A673 (cell line): ENCODE measurements at regions not wholly inside any gene's neighbourhood (a gene's known extent, or its start where the extent isn't known, plus 50 kb on each side); places are given as distances from the start of the nearest gene placed in this dataset.

Experiments
- BruUV-seq: library from RNA; stranded (reverse); fragments of 400-500 nt; replicated peaks from 2 replicates; lab custom pipeline; 2021; lab: Mats Ljungman, UMichigan
- CTCF ChIA-PET: fragments of 300-600 bp; sonication (Branson Sonifier 250); formaldehyde crosslinking; loops from one replicate; lab custom pipeline; 2022; ENCODE audit warnings: antibody characterized with exemption; lab: Charles Lee
- POLR2A ChIA-PET: fragments of 300-600 bp; sonication (Branson Sonifier 250); formaldehyde crosslinking; loops from one replicate; lab custom pipeline; 2022; ENCODE audit warnings: antibody characterized with exemption; ENCODE audit not compliant: low non-redundant PET; lab: Charles Lee
- DNase-seq: peaks from one replicate; pipeline ENCODE4 v3.0.0-alpha.2; 2015; ENCODE audit warnings: low spot score
- H3K27ac ChIP-seq: fragments of 200-600 bp; sonication (generic); 2 replicates; pipeline ENCODE4 v1.5.1; 2016; ENCODE audit warnings: mixed run types, low read depth, mild to moderate bottlenecking, mixed read lengths, antibody characterized with exemption, low read length; ENCODE audit not compliant: poor library complexity, severe bottlenecking
- H3K27me3 ChIP-seq: fragments of 200-600 bp; sonication (generic); replicated peaks from 2 replicates; pipeline ENCODE4 v1.6.1; 2017; ENCODE audit warnings: mixed run types, low read depth, mild to moderate bottlenecking, mixed read lengths, antibody characterized with exemption, low read length; ENCODE audit not compliant: insufficient read depth, poor library complexity
- H3K36me3 ChIP-seq: fragments of 200-600 bp; sonication (generic); 2 replicates; pipeline ENCODE4 v1.6.1; 2016; ENCODE audit warnings: mixed run types, mild to moderate bottlenecking, mixed read lengths, antibody characterized with exemption, low read length; ENCODE audit not compliant: insufficient read depth, poor library complexity, severe bottlenecking
- H3K4me1 ChIP-seq: fragments of 200-600 bp; sonication (generic); 2 replicates; pipeline ENCODE4 v1.6.1; 2017; ENCODE audit warnings: mixed run types, mild to moderate bottlenecking, mixed read lengths, antibody characterized with exemption, low read length; ENCODE audit not compliant: insufficient read depth, poor library complexity, severe bottlenecking
- H3K4me3 ChIP-seq: fragments of 200-600 bp; sonication (generic); 2 replicates; pipeline ENCODE4 v1.5.1; 2016; ENCODE audit warnings: low read depth, mixed run types, mild to moderate bottlenecking, mixed read lengths, low read length; ENCODE audit not compliant: poor library complexity, severe bottlenecking
- H3K9me3 ChIP-seq: fragments of 200-600 bp; sonication (generic); 2 replicates; pipeline ENCODE4 v1.6.1; 2016; ENCODE audit warnings: mixed run types, low read depth, mild to moderate bottlenecking, mixed read lengths, antibody characterized with exemption, low read length; ENCODE audit not compliant: poor library complexity, severe bottlenecking
- EZH2 ChIP-seq: fragments of 200-600 bp; sonication (generic); IDR thresholded peaks from 2 replicates; pipeline ENCODE4 v1.6.1; 2017; ENCODE audit warnings: borderline replicate concordance, low read depth, mild to moderate bottlenecking, mixed read lengths, antibody characterized with exemption, low read length; ENCODE audit not compliant: poor library complexity, severe bottlenecking
- intact Hi-C: fragments of 100-400 bp; cut with micrococcal nuclease; formaldehyde crosslinking; loops from one replicate; pipeline ENCODE4 v1.10.0; 2022; ENCODE audit not compliant: unreplicated experiment
- TF ChIP-seq, protein P1 (sequence below): fragments of 300-800, 200-600 bp; sonication (generic); conservative IDR thresholded peaks from 2 replicates; pipeline ENCODE4 v1.5.1; 2017; ENCODE audit warnings: low read depth, mild to moderate bottlenecking, antibody characterized with exemption, low read length, moderate library complexity, mixed read lengths

DNA sequence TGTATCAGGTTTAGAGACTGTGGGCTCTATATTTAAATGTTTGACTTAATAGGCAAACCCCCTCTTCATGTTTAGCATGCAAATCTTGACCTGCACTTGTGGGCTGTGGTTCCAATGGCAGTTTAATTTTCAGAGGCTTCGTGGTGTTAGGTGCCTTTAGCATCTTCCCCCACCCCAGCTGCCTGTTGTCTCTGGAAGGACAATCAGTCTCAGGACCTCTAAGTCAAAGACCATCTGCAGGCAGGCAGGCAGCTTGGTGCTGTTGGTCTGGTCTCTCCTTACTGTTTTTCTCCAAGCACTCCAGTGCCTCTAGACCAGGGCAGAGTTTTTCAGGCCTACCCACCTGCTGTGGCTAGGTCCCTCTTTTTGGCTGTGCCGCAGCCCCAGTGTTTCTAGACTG is 990.4 kb downstream of the CDH11 start:
- Histone ChIP-seq H3K4me3 (no peak overlapping the region), H3K27me3 (no peaks in the 10 kb centered on the region), H3K36me3 (no peaks in the 10 kb centered on the region), H3K4me1 (no peaks in the 10 kb centered on the region), H3K27ac (no peak overlapping the region), H3K9me3 (no peaks in the 10 kb centered on the region)
- POLR2A ChIA-PET, result no interaction called here
- TF ChIP-seq, protein P1, sequence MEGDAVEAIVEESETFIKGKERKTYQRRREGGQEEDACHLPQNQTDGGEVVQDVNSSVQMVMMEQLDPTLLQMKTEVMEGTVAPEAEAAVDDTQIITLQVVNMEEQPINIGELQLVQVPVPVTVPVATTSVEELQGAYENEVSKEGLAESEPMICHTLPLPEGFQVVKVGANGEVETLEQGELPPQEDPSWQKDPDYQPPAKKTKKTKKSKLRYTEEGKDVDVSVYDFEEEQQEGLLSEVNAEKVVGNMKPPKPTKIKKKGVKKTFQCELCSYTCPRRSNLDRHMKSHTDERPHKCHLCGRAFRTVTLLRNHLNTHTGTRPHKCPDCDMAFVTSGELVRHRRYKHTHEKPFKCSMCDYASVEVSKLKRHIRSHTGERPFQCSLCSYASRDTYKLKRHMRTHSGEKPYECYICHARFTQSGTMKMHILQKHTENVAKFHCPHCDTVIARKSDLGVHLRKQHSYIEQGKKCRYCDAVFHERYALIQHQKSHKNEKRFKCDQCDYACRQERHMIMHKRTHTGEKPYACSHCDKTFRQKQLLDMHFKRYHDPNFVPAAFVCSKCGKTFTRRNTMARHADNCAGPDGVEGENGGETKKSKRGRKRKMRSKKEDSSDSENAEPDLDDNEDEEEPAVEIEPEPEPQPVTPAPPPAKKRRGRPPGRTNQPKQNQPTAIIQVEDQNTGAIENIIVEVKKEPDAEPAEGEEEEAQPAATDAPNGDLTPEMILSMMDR, result no peak
- TF ChIP-seq EZH2, result no peak
- intact Hi-C loops, result no loop called here
- CTCF ChIA-PET, result no interaction called here
- no peak for DNase-seq
- BruUV-seq, result no TSS peak

DNA sequence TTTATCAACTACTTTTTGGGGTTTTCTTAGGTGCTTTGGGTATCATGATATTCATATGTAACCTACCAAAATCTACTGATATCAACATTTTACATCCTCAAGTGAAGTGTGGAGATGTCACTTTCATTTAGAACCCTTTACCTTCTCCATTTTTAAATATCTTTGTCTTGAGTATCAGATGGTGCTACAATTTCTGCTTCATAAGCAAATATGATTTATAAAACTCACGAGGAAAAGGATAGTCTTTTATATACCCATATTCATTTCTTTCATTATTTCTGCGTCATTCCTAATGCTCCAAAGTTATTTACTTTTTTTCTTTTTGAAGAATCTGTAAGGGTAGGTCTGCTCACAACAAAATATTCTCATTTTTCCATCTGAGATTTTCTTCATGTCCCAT is 991.7 kb downstream of the CDH11 start:
- Histone ChIP-seq H3K9me3 (no peaks in the 10 kb centered on the region), H3K27ac (no peak overlapping the region), H3K4me3 (no peak overlapping the region), H3K4me1 (no peaks in the 10 kb centered on the region), H3K36me3 (no peaks in the 10 kb centered on the region), H3K27me3 (no peaks in the 10 kb centered on the region)
- CTCF ChIA-PET, result no interaction called here
- no TSS peak for BruUV-seq
- POLR2A ChIA-PET, result no interaction called here
- intact Hi-C loops, result no loop called here
- TF ChIP-seq, protein P1, result no peak
- no peak for TF ChIP-seq EZH2
- no peak for DNase-seq

DNA sequence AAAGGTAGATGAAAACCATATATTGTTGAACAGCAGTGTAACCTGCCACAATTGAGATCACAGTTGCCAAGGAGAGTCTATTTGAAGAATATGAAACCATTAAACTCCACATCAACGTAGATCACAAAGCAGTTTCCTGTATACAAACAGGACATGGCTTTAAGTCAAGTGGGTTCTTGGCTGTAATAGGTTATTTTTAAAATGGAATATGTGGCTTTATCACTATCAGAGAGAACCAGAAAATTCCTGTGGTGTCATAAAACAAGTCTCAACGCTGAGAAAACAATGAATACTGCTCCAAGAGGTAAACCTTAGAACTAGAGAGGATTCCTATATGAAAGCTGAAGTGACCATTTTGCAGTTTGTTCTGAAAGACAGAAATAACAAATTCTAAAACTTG is 999.7 kb downstream of the CDH11 start:
- H3K27me3 ChIP-seq, result no peaks in the 10 kb centered on the region
- ChIA-PET POLR2A (no interaction called here), CTCF (no interaction called here)
- H3K9me3 ChIP-seq, result no peaks in the 10 kb centered on the region
- intact Hi-C loops, result no loop called here
- no peak overlapping the region for H3K27ac ChIP-seq
- H3K4me3 ChIP-seq, result no peak overlapping the region
- no peak for DNase-seq
- no peaks in the 10 kb centered on the region for H3K36me3 ChIP-seq
- no TSS peak for BruUV-seq
- TF ChIP-seq, protein P1, result no peak
- no peak for TF ChIP-seq EZH2
- H3K4me1 ChIP-seq, result no peaks in the 10 kb centered on the region
